ENCODE measurements at regions not wholly inside any gene's neighbourhood (a gene's known extent, or its start where the extent isn't known, plus 50 kb on each side); places are given as distances from the start of the nearest gene placed in this dataset.

GRCh38 chr5:35333366-35333765, 103.1 kb upstream of the PRLR start:
- H2AFZ ChIP-seq (ENCODE audit: low read length): no peak overlapping the region
- no peak overlapping the region for H3K4me3 ChIP-seq (replicated peaks in 1 of 4; ENCODE audit: control extremely low read depth in 1 of 4, insufficient read depth in 1 of 4, low read depth in 3 of 4, low read length in 4 of 4)
- TF ChIP-seq EZH2 (IDR thresholded peaks at IDR 0.05; ENCODE audit: low read length, missing control alignments): no peak
- TF ChIP-seq CTCF (conservative IDR thresholded peaks at IDR 0.05 in 1 of 2, IDR thresholded peaks at IDR 0.05 in 1 of 2; ENCODE audit: low read depth in 1 of 2, low read length in 2 of 2): no peak
- no peak for DNase-seq (ENCODE audit: low read depth in 2 of 2)
- no peaks in the 10 kb centered on the region for H3K4me1 ChIP-seq (ENCODE audit: control insufficient read depth, extremely low read depth, insufficient read depth, low read length)
- H3K27ac ChIP-seq (ENCODE audit: insufficient read depth, low read length): no peak overlapping the region
- no peak overlapping the region for H3K4me2 ChIP-seq (ENCODE audit: extremely low read depth, insufficient read depth, low read length)
- H3K27me3 ChIP-seq (ENCODE audit: control insufficient read depth, insufficient read depth, low read length): no peaks in the 10 kb centered on the region
- H3K9ac ChIP-seq (ENCODE audit: insufficient read depth, low read length): no peak overlapping the region
- H3K9me3 ChIP-seq (ENCODE audit: control insufficient read depth, insufficient read depth, low read depth, low read length): no peaks in the 10 kb centered on the region
- no peaks in the 10 kb centered on the region for H3K36me3 ChIP-seq (ENCODE audit: control insufficient read depth, insufficient read depth, low read length)
- no peaks in the 10 kb centered on the region for H4K20me1 ChIP-seq (ENCODE audit: control insufficient read depth, extremely low read depth, insufficient read depth, low read length)
- H3K79me2 ChIP-seq (ENCODE audit: control insufficient read depth, insufficient read depth, low read length): no peaks in the 10 kb centered on the region

- Histone ChIP-seq H3K4me2 (ENCODE audit: extremely low read depth, insufficient read depth, low read length) (no peak overlapping the region), H3K36me3 (ENCODE audit: control insufficient read depth, insufficient read depth, low read length) (no peaks in the 10 kb centered on the region), H3K4me1 (ENCODE audit: control insufficient read depth, extremely low read depth, insufficient read depth, low read length) (no peaks in the 10 kb centered on the region), H3K27me3 (ENCODE audit: control insufficient read depth, insufficient read depth, low read length) (no peaks in the 10 kb centered on the region), H3K9ac (ENCODE audit: insufficient read depth, low read length) (no peak overlapping the region), H3K9me3 (ENCODE audit: control insufficient read depth, insufficient read depth, low read depth, low read length) (no peaks in the 10 kb centered on the region), H3K27ac (ENCODE audit: insufficient read depth, low read length) (no peak overlapping the region), H3K4me3 (replicated peaks in 1 of 4; ENCODE audit: control extremely low read depth in 1 of 4, insufficient read depth in 1 of 4, low read depth in 3 of 4, low read length in 4 of 4) (no peak overlapping the region), H3K79me2 (ENCODE audit: control insufficient read depth, insufficient read depth, low read length) (no peaks in the 10 kb centered on the region), H4K20me1 (ENCODE audit: control insufficient read depth, extremely low read depth, insufficient read depth, low read length) (no peaks in the 10 kb centered on the region), H2AFZ (ENCODE audit: low read length) (no peak overlapping the region)
- DNase-seq (ENCODE audit: low read depth in 2 of 2): no peak
- TF ChIP-seq EZH2 (IDR thresholded peaks at IDR 0.05; ENCODE audit: low read length, missing control alignments) (no peak), CTCF (conservative IDR thresholded peaks at IDR 0.05 in 1 of 2, IDR thresholded peaks at IDR 0.05 in 1 of 2; ENCODE audit: low read depth in 1 of 2, low read length in 2 of 2) (no peak)
These were observed 102.0 kb upstream of the PRLR start for GRCh38 chr5:35331956-35332950.

- no peak for DNase-seq (ENCODE audit: low read depth in 2 of 2)
- Histone ChIP-seq H3K4me3 (replicated peaks in 1 of 4; ENCODE audit: control extremely low read depth in 1 of 4, insufficient read depth in 1 of 4, low read depth in 3 of 4, low read length in 4 of 4) (no peak overlapping the region), H3K4me1 (ENCODE audit: control insufficient read depth, extremely low read depth, insufficient read depth, low read length) (no peaks in the 10 kb centered on the region), H3K9ac (ENCODE audit: insufficient read depth, low read length) (no peak overlapping the region), H3K9me3 (ENCODE audit: control insufficient read depth, insufficient read depth, low read depth, low read length) (no peaks in the 10 kb centered on the region), H3K79me2 (ENCODE audit: control insufficient read depth, insufficient read depth, low read length) (no peaks in the 10 kb centered on the region), H2AFZ (ENCODE audit: low read length) (no peak overlapping the region), H3K36me3 (ENCODE audit: control insufficient read depth, insufficient read depth, low read length) (no peaks in the 10 kb centered on the region), H3K4me2 (ENCODE audit: extremely low read depth, insufficient read depth, low read length) (no peak overlapping the region), H3K27me3 (ENCODE audit: control insufficient read depth, insufficient read depth, low read length) (no peaks in the 10 kb centered on the region), H4K20me1 (ENCODE audit: control insufficient read depth, extremely low read depth, insufficient read depth, low read length) (no peaks in the 10 kb centered on the region), H3K27ac (ENCODE audit: insufficient read depth, low read length) (no peak overlapping the region)
- TF ChIP-seq EZH2 (IDR thresholded peaks at IDR 0.05; ENCODE audit: low read length, missing control alignments): no peak
- TF ChIP-seq CTCF (conservative IDR thresholded peaks at IDR 0.05 in 1 of 2, IDR thresholded peaks at IDR 0.05 in 1 of 2; ENCODE audit: low read depth in 1 of 2, low read length in 2 of 2): no peak
These were observed 95.5 kb upstream of the PRLR start for GRCh38 chr5:35325836-35326235.

Measured in fibroblast of lung (primary cell).